HG03066 (cell line): ENCODE measurements at regions not wholly inside any gene's neighbourhood (a gene's known extent, or its start where the extent isn't known, plus 50 kb on each side); places are given as distances from the start of the nearest gene placed in this dataset.
A peak's percentile ranks its signal among the peaks of the same experiment; 100 is the strongest.

ENCODE experiments used
- ATAC-seq: cut with Tn5 transposase; IDR thresholded peaks from one replicate; pipeline ENCODE4 v1.9.1; 2021; ENCODE audit warnings: low read depth; ENCODE audit not compliant: unreplicated experiment

GRCh38 chr15:69953816-69954215 is 143.9 kb downstream of the TLE3 start:
- no peak for ATAC-seq

GRCh38 chr15:69954666-69955065 is 143.1 kb downstream of the TLE3 start:
- no peak for ATAC-seq

- ATAC-seq: no peak
These were observed 142.3 kb downstream of the TLE3 start for GRCh38 chr15:69955240-69955894.

GRCh38 chr15:69956417-69956816 is 141.3 kb downstream of the TLE3 start:
- no peak for ATAC-seq

- no peak for ATAC-seq
These were observed 140.5 kb downstream of the TLE3 start for GRCh38 chr15:69957175-69957574.

- no peak for ATAC-seq
These were observed 139.1 kb downstream of the TLE3 start for GRCh38 chr15:69958496-69959084.

- no peak for ATAC-seq
These were observed 135.2 kb downstream of the TLE3 start for GRCh38 chr15:69962561-69962960.

GRCh38 chr15:69963385-69963784 is 134.3 kb downstream of the TLE3 start:
- ATAC-seq: no peak

GRCh38 chr15:69971771-69972170 is 125.9 kb downstream of the TLE3 start:
- ATAC-seq: no peak

- ATAC-seq: no peak
These were observed 125.3 kb downstream of the TLE3 start for GRCh38 chr15:69972436-69972835.

GRCh38 chr15:69973102-69973714 is 124.5 kb downstream of the TLE3 start:
- no peak for ATAC-seq

- no peak for ATAC-seq
These were observed 123.8 kb downstream of the TLE3 start for GRCh38 chr15:69973880-69974279.

GRCh38 chr15:69974321-69974720 is 123.4 kb downstream of the TLE3 start:
- no peak for ATAC-seq

- ATAC-seq: no peak
These were observed 121.2 kb downstream of the TLE3 start for GRCh38 chr15:69976366-69976994.

- ATAC-seq: no peak
These were observed 119.1 kb downstream of the TLE3 start for GRCh38 chr15:69978603-69979002.

GRCh38 chr15:69979262-69979661 is 118.5 kb downstream of the TLE3 start:
- ATAC-seq: peak; percentile 46

- ATAC-seq: peak; percentile 76
These were observed 117.9 kb downstream of the TLE3 start for GRCh38 chr15:69979783-69980182.

- ATAC-seq: peak; percentile 32
These were observed 117.2 kb downstream of the TLE3 start for GRCh38 chr15:69980341-69981059.

GRCh38 chr15:69982037-69982436 is 115.7 kb downstream of the TLE3 start:
- ATAC-seq: no peak

GRCh38 chr15:69983696-69984265 is 113.9 kb downstream of the TLE3 start:
- no peak for ATAC-seq
